IPS-18c (cell line): ENCODE measurements at regions not wholly inside any gene's neighbourhood (a gene's known extent, or its start where the extent isn't known, plus 50 kb on each side); places are given as distances from the start of the nearest gene placed in this dataset.

Source experiments
- H3K4me3 ChIP-seq: 2 replicates; pipeline ENCODE4 v1.7.0; 2013; ENCODE audit warnings: low read depth, mild to moderate bottlenecking, low read length, moderate library complexity; ENCODE audit not compliant: insufficient read depth
- H3K9me3 ChIP-seq: one replicate; pipeline ENCODE4 v1.6.1; 2013; ENCODE audit warnings: mild to moderate bottlenecking, low read length, moderate library complexity; ENCODE audit not compliant: control insufficient read depth, insufficient read depth

GRCh38 chr1:65486613-65487012 lies 66.1 kb downstream of the LEPR start:
- no peaks in the 10 kb centered on the region for H3K9me3 ChIP-seq
- no peak overlapping the region for H3K4me3 ChIP-seq

- no peak overlapping the region for H3K4me3 ChIP-seq
- H3K9me3 ChIP-seq = no peaks in the 10 kb centered on the region
Observed at GRCh38 chr1:65489481-65489880, 69.0 kb downstream of the LEPR start.

GRCh38 chr1:65490231-65491009 lies 70.0 kb downstream of the LEPR start:
- Histone ChIP-seq H3K4me3 (no peak overlapping the region), H3K9me3 (no peaks in the 10 kb centered on the region)

- Histone ChIP-seq H3K4me3 (no peak overlapping the region), H3K9me3 (no peaks in the 10 kb centered on the region)
Observed at GRCh38 chr1:65491472-65491871, 71.0 kb downstream of the LEPR start.

- no peaks in the 10 kb centered on the region for H3K9me3 ChIP-seq
- H3K4me3 ChIP-seq = no peak overlapping the region
Observed at GRCh38 chr1:65493802-65494201, 73.3 kb downstream of the LEPR start.

GRCh38 chr1:65494671-65495070 lies 74.2 kb downstream of the LEPR start:
- no peaks in the 10 kb centered on the region for H3K9me3 ChIP-seq
- no peak overlapping the region for H3K4me3 ChIP-seq

- no peaks in the 10 kb centered on the region for H3K9me3 ChIP-seq
- H3K4me3 ChIP-seq = no peak overlapping the region
Observed at GRCh38 chr1:65495137-65495536, 74.7 kb downstream of the LEPR start.

GRCh38 chr1:65497256-65497830 lies 76.9 kb downstream of the LEPR start:
- H3K9me3 ChIP-seq = no peaks in the 10 kb centered on the region
- H3K4me3 ChIP-seq = no peak overlapping the region

GRCh38 chr1:65503427-65503826 lies 83.0 kb downstream of the LEPR start:
- H3K4me3 ChIP-seq = no peak overlapping the region
- H3K9me3 ChIP-seq = no peaks in the 10 kb centered on the region

GRCh38 chr1:65504263-65504662 lies 83.8 kb downstream of the LEPR start:
- Histone ChIP-seq H3K9me3 (no peaks in the 10 kb centered on the region), H3K4me3 (no peak overlapping the region)

GRCh38 chr1:65505547-65506300 lies 85.3 kb downstream of the LEPR start:
- Histone ChIP-seq H3K9me3 (no peaks in the 10 kb centered on the region), H3K4me3 (no peak overlapping the region)

GRCh38 chr1:65508051-65508450 lies 87.6 kb downstream of the LEPR start:
- Histone ChIP-seq H3K9me3 (no peaks in the 10 kb centered on the region), H3K4me3 (no peak overlapping the region)

- H3K4me3 ChIP-seq = no peak overlapping the region
- H3K9me3 ChIP-seq = no peaks in the 10 kb centered on the region
Observed at GRCh38 chr1:65509912-65510680, 89.6 kb downstream of the LEPR start.

- Histone ChIP-seq H3K9me3 (no peaks in the 10 kb centered on the region), H3K4me3 (no peak overlapping the region)
Observed at GRCh38 chr1:65510961-65511360, 90.5 kb downstream of the LEPR start.

- H3K4me3 ChIP-seq = no peak overlapping the region
Observed at GRCh38 chr1:65512383-65512782, 91.9 kb downstream of the LEPR start.

GRCh38 chr1:65512967-65513780 lies 92.7 kb downstream of the LEPR start:
- no peak overlapping the region for H3K4me3 ChIP-seq
- H3K9me3 ChIP-seq = no peaks in the 10 kb centered on the region

More at GRCh38 chr1:65512383-65512782, 91.9 kb downstream of the LEPR start:
- H3K9me3 ChIP-seq = no peaks in the 10 kb centered on the region

- Histone ChIP-seq H3K4me3 (no peak overlapping the region), H3K9me3 (no peaks in the 10 kb centered on the region)
Observed at GRCh38 chr1:65514041-65514440, 93.6 kb downstream of the LEPR start.
